ENCODE measurements at regions not wholly inside any gene's neighbourhood (a gene's known extent, or its start where the extent isn't known, plus 50 kb on each side); places are given as distances from the start of the nearest gene placed in this dataset.

- TF ChIP-seq EZH2phosphoT487 (IDR thresholded peaks at IDR 0.05; ENCODE audit: borderline replicate concordance), result no peak
- no peak; the same call in 1 of the 2 replicates for TF ChIP-seq CTCF (conservative IDR thresholded peaks at IDR 0.05; ENCODE audit: low read length)
- Histone ChIP-seq H3F3A (ENCODE audit: low read depth) (no peaks in the 10 kb centered on the region), H3K36me3 (ENCODE audit: insufficient read depth, low read length) (no peaks in the 10 kb centered on the region), H3K4me3 (ENCODE audit: low read length, poor library complexity, severe bottlenecking) (no peak overlapping the region), H3K4me1 (ENCODE audit: insufficient read depth, low read length, poor library complexity, severe bottlenecking) (peaks cover 15% of the 10 kb centered on the region), H3K9me2 (replicated peaks; ENCODE audit: low read depth, low read length) (no peaks in the 10 kb centered on the region), H3K4me2 (ENCODE audit: low read depth, low read length, poor library complexity, severe bottlenecking) (no peak overlapping the region), H3K9me3 (ENCODE audit: insufficient read depth, low read depth, low read length) (peaks cover 7% of the 10 kb centered on the region; the same call in 1 of the 2 replicates), H4K20me1 (ENCODE audit: insufficient read depth, low read length, poor library complexity, severe bottlenecking) (no peaks in the 10 kb centered on the region), H3K9ac (ENCODE audit: low read depth, low read length, poor library complexity, severe bottlenecking) (no peak overlapping the region), H3K27me3 (ENCODE audit: insufficient read depth, low read length, poor library complexity, severe bottlenecking) (no peaks in the 10 kb centered on the region), H3K79me2 (ENCODE audit: insufficient read depth, low read length) (no peaks in the 10 kb centered on the region), H2AFZ (ENCODE audit: low read length) (no peak overlapping the region)
Measured at GRCh38 chr11:134532921-134533421, 120.9 kb upstream of the B3GAT1 start.

DNA sequence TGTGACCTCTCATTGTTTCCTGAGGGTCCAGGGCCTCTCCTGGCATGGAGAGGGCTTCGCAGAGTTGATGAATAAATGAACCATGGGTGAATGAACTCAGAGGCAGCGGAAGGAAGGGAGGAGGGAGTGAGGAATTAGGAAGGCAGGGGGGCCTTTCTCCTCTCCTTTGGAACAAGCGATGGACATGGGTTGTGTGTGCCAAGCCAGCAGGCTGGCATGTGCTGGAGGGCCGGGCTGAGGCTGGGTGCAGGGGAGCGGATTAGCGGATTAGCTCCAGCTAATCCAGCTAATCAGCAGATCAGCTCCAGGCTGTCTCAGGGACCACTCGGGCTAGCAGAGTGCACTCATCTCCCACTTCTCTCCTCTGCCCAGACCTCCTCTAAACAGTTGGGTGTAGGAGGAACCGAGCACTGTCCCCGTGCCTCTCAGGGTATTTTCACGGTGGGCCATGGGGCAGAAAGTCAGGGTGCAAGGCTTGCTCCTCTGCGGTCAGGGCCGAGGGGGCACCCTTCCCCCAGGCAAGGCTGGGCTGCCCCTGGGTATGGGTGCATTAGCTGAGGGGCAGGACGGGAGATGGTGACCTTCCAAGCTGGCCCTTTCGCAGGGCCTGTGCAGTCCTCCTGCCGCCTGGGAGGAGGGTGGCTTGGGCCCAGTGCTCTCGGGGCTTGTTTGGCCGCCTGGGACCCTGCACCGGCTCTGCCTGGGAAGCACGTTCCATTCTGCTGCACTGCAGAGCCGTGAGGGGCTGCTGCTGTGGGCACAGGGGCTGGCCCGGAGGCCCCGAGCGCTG lies 120.3 kb upstream of the B3GAT1 start:
- H3K9me3 ChIP-seq (ENCODE audit: insufficient read depth, low read depth, low read length), result peaks cover 7% of the 10 kb centered on the region; the same call in 1 of the 2 replicates
- no peaks in the 10 kb centered on the region for H3F3A ChIP-seq (ENCODE audit: low read depth)
- TF ChIP-seq CTCF (conservative IDR thresholded peaks at IDR 0.05; ENCODE audit: low read length) (no peak), EZH2phosphoT487 (IDR thresholded peaks at IDR 0.05; ENCODE audit: borderline replicate concordance) (no peak)
- H4K20me1 ChIP-seq (ENCODE audit: insufficient read depth, low read length, poor library complexity, severe bottlenecking), result no peaks in the 10 kb centered on the region
- no peak overlapping the region for H3K4me3 ChIP-seq (ENCODE audit: low read length, poor library complexity, severe bottlenecking)
- no peaks in the 10 kb centered on the region for H3K79me2 ChIP-seq (ENCODE audit: insufficient read depth, low read length)
- no peak overlapping the region for H2AFZ ChIP-seq (ENCODE audit: low read length)
- no peaks in the 10 kb centered on the region for H3K27me3 ChIP-seq (ENCODE audit: insufficient read depth, low read length, poor library complexity, severe bottlenecking)
- no peak overlapping the region for H3K4me2 ChIP-seq (ENCODE audit: low read depth, low read length, poor library complexity, severe bottlenecking)
- H3K9me2 ChIP-seq (replicated peaks; ENCODE audit: low read depth, low read length), result no peaks in the 10 kb centered on the region
- no peak overlapping the region for H3K9ac ChIP-seq (ENCODE audit: low read depth, low read length, poor library complexity, severe bottlenecking)
- H3K36me3 ChIP-seq (ENCODE audit: insufficient read depth, low read length), result no peaks in the 10 kb centered on the region
- peaks cover 11% of the 10 kb centered on the region for H3K4me1 ChIP-seq (ENCODE audit: insufficient read depth, low read length, poor library complexity, severe bottlenecking)

GRCh38 chr11:134531327-134532130 lies 119.5 kb upstream of the B3GAT1 start:
- Histone ChIP-seq H3K36me3 (ENCODE audit: insufficient read depth, low read length) (no peaks in the 10 kb centered on the region), H4K20me1 (ENCODE audit: insufficient read depth, low read length, poor library complexity, severe bottlenecking) (no peaks in the 10 kb centered on the region), H3K4me2 (ENCODE audit: low read depth, low read length, poor library complexity, severe bottlenecking) (no peak overlapping the region), H3K27me3 (ENCODE audit: insufficient read depth, low read length, poor library complexity, severe bottlenecking) (no peaks in the 10 kb centered on the region), H3K9me2 (replicated peaks; ENCODE audit: low read depth, low read length) (no peaks in the 10 kb centered on the region), H3K79me2 (ENCODE audit: insufficient read depth, low read length) (no peaks in the 10 kb centered on the region), H3K4me1 (ENCODE audit: insufficient read depth, low read length, poor library complexity, severe bottlenecking) (peaks cover 4% of the 10 kb centered on the region), H3K4me3 (ENCODE audit: low read length, poor library complexity, severe bottlenecking) (no peak overlapping the region), H3K9ac (ENCODE audit: low read depth, low read length, poor library complexity, severe bottlenecking) (no peak overlapping the region), H2AFZ (ENCODE audit: low read length) (no peak overlapping the region), H3F3A (ENCODE audit: low read depth) (no peaks in the 10 kb centered on the region), H3K9me3 (ENCODE audit: insufficient read depth, low read depth, low read length) (peaks cover 7% of the 10 kb centered on the region; the same call in 1 of the 2 replicates)
- TF ChIP-seq CTCF (conservative IDR thresholded peaks at IDR 0.05; ENCODE audit: low read length), result no peak

All from Loucy (cell line).